SK-N-SH (cell line): ENCODE measurements at regions not wholly inside any gene's neighbourhood (a gene's known extent, or its start where the extent isn't known, plus 50 kb on each side); places are given as distances from the start of the nearest gene placed in this dataset.
A peak's percentile ranks its signal among the peaks of the same experiment; 100 is the strongest.

ENCODE experiments used
- CTCF ChIA-PET: fragments of 300-600, 350-600 bp; formaldehyde crosslinking; extraction: SDS; loops from one replicate; lab custom pipeline; 2021; lab: Yijun Ruan, JAX
- POLR2A ChIA-PET: fragments of 350-600 bp; sonication (Branson Sonifier 250); formaldehyde crosslinking; extraction: SDS; loops from one replicate; lab custom pipeline; 2020; ENCODE audit warnings: antibody characterized with exemption, inconsistent platforms; lab: Yijun Ruan, JAX
- DNase-seq: peaks from one replicate; pipeline ENCODE4 v3.0.0; 2012
- H2AFZ ChIP-seq: fragments of 200-600 bp; sonication (generic); 2 replicates; pipeline ENCODE4 v1.8.1; 2016; ENCODE audit warnings: antibody characterized with exemption, mild to moderate bottlenecking, low read depth
- H3F3A ChIP-seq: fragments of 200-600 bp; sonication (generic); replicated peaks from 2 replicates; pipeline ENCODE3; 2016; ENCODE audit warnings: antibody characterized with exemption, mild to moderate bottlenecking; ENCODE audit not compliant: insufficient read depth
- H3K27ac ChIP-seq, 2 experiments: fragments of 200-500 bp in 1 of 2; fragments of 200-600 bp in 1 of 2; sonication (Bioruptor generic) in 1 of 2; sonication (generic), shearing (Covaris generic) in 1 of 2; 2 replicates each; pipeline versions ENCODE4 v1.5.1 to v1.6.1; 2014 to 2016; ENCODE audit warnings: low read depth in 2 of 2, inconsistent platforms in 1 of 2, low read length in 1 of 2, mild to moderate bottlenecking in 1 of 2, mixed read lengths in 1 of 2
- H3K27me3 ChIP-seq: fragments of 200-600 bp; sonication (generic), shearing (Covaris generic); 2 replicates; pipeline ENCODE4 v1.6.1; 2016; ENCODE audit warnings: mixed run types; ENCODE audit not compliant: insufficient read depth
- H3K36me3 ChIP-seq, 2 experiments: fragments of 200-500 bp in 1 of 2; fragments of 200-600 bp in 1 of 2; sonication (Bioruptor generic) in 1 of 2; sonication (generic) in 1 of 2; replicated peaks in 1 of 2; 2 replicates each; pipeline versions ENCODE3 to v1.5.1; 2014 to 2016; ENCODE audit warnings: low read length in 1 of 2, mild to moderate bottlenecking in 1 of 2; ENCODE audit not compliant: insufficient read depth in 2 of 2, control insufficient read depth in 1 of 2
- H3K4me1 ChIP-seq, 2 experiments: fragments of 200-500 bp in 1 of 2; fragments of 200-600 bp in 1 of 2; sonication (Bioruptor generic) in 1 of 2; sonication (generic), shearing (Covaris generic) in 1 of 2; 2 replicates each; pipeline versions ENCODE4 v1.5.1 to v1.6.1; 2014 to 2016; ENCODE audit warnings: low read depth in 1 of 2, low read length in 1 of 2, mixed run types in 1 of 2; ENCODE audit not compliant: insufficient read depth in 2 of 2, control insufficient read depth in 1 of 2
- H3K4me2 ChIP-seq: fragments of 200-600 bp; sonication (generic), shearing (Covaris generic); 2 replicates; pipeline ENCODE4 v1.6.1; 2017; ENCODE audit warnings: mixed run types
- H3K4me3 ChIP-seq, 2 experiments: fragments of 200-500 bp in 1 of 2; fragments of 200-600 bp in 1 of 2; sonication (Bioruptor generic) in 1 of 2; sonication (generic), shearing (Covaris generic) in 1 of 2; 2 replicates each; pipeline versions ENCODE4 v1.5.1 to v1.8.1; 2014 to 2016; ENCODE audit warnings: low read depth in 2 of 2, inconsistent platforms in 1 of 2, low read length in 1 of 2, mild to moderate bottlenecking in 1 of 2, mixed read lengths in 1 of 2, moderate library complexity in 1 of 2
- H3K79me2 ChIP-seq: fragments of 200-600 bp; sonication (generic); 2 replicates; pipeline ENCODE4 v1.8.1; 2017; ENCODE audit warnings: mild to moderate bottlenecking; ENCODE audit not compliant: insufficient read depth
- H3K9ac ChIP-seq: fragments of 200-600 bp; sonication (generic); 2 replicates; pipeline ENCODE4 v1.6.1; 2017; ENCODE audit warnings: mixed run types
- H3K9me2 ChIP-seq: fragments of 200-600 bp; sonication (generic); 2 replicates; pipeline ENCODE4 v1.6.1; 2017; ENCODE audit warnings: mixed run types
- H3K9me3 ChIP-seq: fragments of 200-600 bp; sonication (generic); 2 replicates; pipeline ENCODE4 v1.6.1; 2017; ENCODE audit warnings: mixed run types, mild to moderate bottlenecking, moderate library complexity
- H4K20me1 ChIP-seq: fragments of 200-600 bp; sonication (generic); 2 replicates; pipeline ENCODE4 v1.6.1; 2017; ENCODE audit warnings: mild to moderate bottlenecking, mixed run types; ENCODE audit not compliant: insufficient read depth
- CHD2 ChIP-seq: fragments of 150-350 bp; IDR thresholded peaks from 2 replicates; pipeline ENCODE4 v1.6.1; 2018; ENCODE audit warnings: low read length; ENCODE audit not compliant: partially characterized antibody
- ELF1 ChIP-seq: IDR thresholded peaks from 2 replicates; pipeline ENCODE4 v1.4.0; 2012
- EP300 ChIP-seq, 2 experiments: IDR thresholded peaks; 2 replicates each; pipeline versions ENCODE4 v1.4.0 to v1.6.1; 2012; ENCODE audit warnings: borderline replicate concordance in 1 of 2, low read depth in 1 of 2, low read length in 1 of 2
- FOXJ3 ChIP-seq: sonication (generic); formaldehyde crosslinking; IDR thresholded peaks from 2 replicates; pipeline ENCODE4 v1.5.1; 2020; ENCODE audit warnings: mild to moderate bottlenecking, missing genetic modification reagents
- GABPA ChIP-seq: IDR thresholded peaks from 2 replicates; pipeline ENCODE4 v1.4.0; 2012; ENCODE audit warnings: low read depth, mild to moderate bottlenecking
- JUND ChIP-seq: IDR thresholded peaks from 2 replicates; pipeline ENCODE4 v1.4.0; 2012
- MEF2A ChIP-seq: IDR thresholded peaks from 2 replicates; pipeline ENCODE4 v1.4.0; 2012; ENCODE audit warnings: low read depth, borderline replicate concordance
- NFIC ChIP-seq: IDR thresholded peaks from 2 replicates; pipeline ENCODE4 v1.4.0; 2012; ENCODE audit warnings: borderline replicate concordance
- NRF1 ChIP-seq: IDR thresholded peaks from 2 replicates; pipeline ENCODE4 v1.6.1; 2012; ENCODE audit warnings: low read depth, mild to moderate bottlenecking, low read length
- PBX3 ChIP-seq: IDR thresholded peaks from 2 replicates; pipeline ENCODE4; 2012
- POLR2AphosphoS5 ChIP-seq: IDR thresholded peaks from 2 replicates; pipeline ENCODE4 v1.6.1; 2012; ENCODE audit warnings: low read depth, low read length
- RCOR1 ChIP-seq: fragments of 150-350 bp; IDR thresholded peaks from 2 replicates; pipeline ENCODE4 v1.6.1; 2017; ENCODE audit warnings: antibody characterized with exemption, low read length
- REST ChIP-seq: IDR thresholded peaks from 2 replicates; pipeline ENCODE4 v1.6.1; 2012; ENCODE audit warnings: mild to moderate bottlenecking, low read depth, low read length, moderate library complexity
- RFX5 ChIP-seq: IDR thresholded peaks from 2 replicates; pipeline ENCODE4 v1.6.1; 2012; ENCODE audit warnings: mild to moderate bottlenecking, improper control_type of control experiment, low read length
- RXRA ChIP-seq: IDR thresholded peaks from 2 replicates; pipeline ENCODE4 v1.4.0; 2012; ENCODE audit warnings: low read depth, mild to moderate bottlenecking, borderline replicate concordance
- SMC3 ChIP-seq: IDR thresholded peaks from 2 replicates; pipeline ENCODE4 v1.6.1; 2012; ENCODE audit warnings: low read depth, low read length, improper control_type of control experiment
- TAF1 ChIP-seq: IDR thresholded peaks from 2 replicates; pipeline ENCODE4 v1.6.1; 2012; ENCODE audit warnings: low read depth, mild to moderate bottlenecking, low read length, moderate library complexity, borderline replicate concordance
- TCF12 ChIP-seq: IDR thresholded peaks from 2 replicates; pipeline ENCODE4 v1.4.0; 2012
- YY1 ChIP-seq: IDR thresholded peaks from 2 replicates; pipeline ENCODE4 v1.4.0; 2012; ENCODE audit warnings: low read depth, mild to moderate bottlenecking
- WGBS: methylation state at CpG from one replicate; pipeline ENCODE4 v1.1.6; 2017; ENCODE audit warnings: low lambda C conversion rate; 5-methylcytosine and 5-hydroxymethylcytosine counted together

- CTCF ChIA-PET, result interaction anchor here (0.5 to 2.1 kb wide), 10 partner anchors 10 to 838 kb away, joined by 3 to 16 read pairs (median 4); partner anchors contain the start of gene TRIB2
- POLR2A ChIA-PET, result interaction anchor here (1.4 kb wide), 1 partner anchor 549 kb away, joined by 5 read pairs; the partner anchor contains the start of gene TRIB2
- Histone ChIP-seq H3K9me2 (no peaks in the 10 kb centered on the region), H2AFZ (no peak overlapping the region), H3F3A (no peaks in the 10 kb centered on the region), H3K9me3 (no peaks in the 10 kb centered on the region), H3K27ac (peak overlapping the region in 1 of 2 experiments; percentile 73; a peak in 1 of 4 replicates), H3K4me3 (no peak overlapping the region), H4K20me1 (no peaks in the 10 kb centered on the region), H3K36me3 (no peaks in the 10 kb centered on the region), H3K27me3 (no peaks in the 10 kb centered on the region), H3K79me2 (no peaks in the 10 kb centered on the region), H3K4me2 (no peak overlapping the region), H3K4me1 (peaks cover 22 to 40% of the 10 kb centered on the region in 2 experiments; a peak in 2 of 4 replicates), H3K9ac (no peak overlapping the region)
- WGBS, result 68% methylated on average over 6 of the region's 6 CpGs
- no peak for DNase-seq
- no peak for TF ChIP-seq SMC3
- no peak for TF ChIP-seq RFX5
- no peak for TF ChIP-seq GABPA
- no peak for TF ChIP-seq NRF1
- no peak for TF ChIP-seq FOXJ3 (CRISPR knock-in tag)
- TF ChIP-seq YY1, result no peak
- no peak for TF ChIP-seq MEF2A
- no peak for TF ChIP-seq TCF12
- no peak for TF ChIP-seq RCOR1
- TF ChIP-seq ELF1, result no peak
- TF ChIP-seq NFIC, result no peak
- TF ChIP-seq RXRA, result no peak
- no peak for TF ChIP-seq JUND
- no peak for TF ChIP-seq CHD2
- no peak for TF ChIP-seq REST
These were observed 421.9 kb downstream of the LPIN1 start for GRCh38 chr2:12168354-12168753.

- H3K27me3 ChIP-seq, result no peaks in the 10 kb centered on the region
- H3K4me2 ChIP-seq, result peak overlapping the region; percentile 23; the same call in 1 of the 2 replicates
- H2AFZ ChIP-seq, result no peak overlapping the region
- H3K4me3 ChIP-seq, result no peak overlapping the region
- no peaks in the 10 kb centered on the region for H3K36me3 ChIP-seq
- H3K27ac ChIP-seq, result peak overlapping the region in 1 of 2 experiments; percentile 73; a peak in 2 of 4 replicates
- no peaks in the 10 kb centered on the region for H3F3A ChIP-seq
- 0 out of 2 replicates have a peak overlapping the region, but pooled peaks have one; percentile 29 for H3K9ac ChIP-seq
- TF ChIP-seq POLR2AphosphoS5, result no peak
- peak in 1 of 2 experiments; percentile 16; a peak in 1 of 4 replicates for TF ChIP-seq EP300 (IDR thresholded peaks at IDR 0.05; ENCODE audit: borderline replicate concordance in 1 of 2, low read depth in 1 of 2, low read length in 1 of 2)
- no peak for TF ChIP-seq PBX3
- no peak for TF ChIP-seq TAF1
- TF ChIP-seq, all 33 proteins: peak for 1
- ChIA-PET CTCF (interaction anchor here (0.5 to 2.1 kb wide), 12 partner anchors 11 to 838 kb away, joined by 3 to 16 read pairs (median 3); partner anchors contain the start of gene TRIB2), POLR2A (interaction anchor here (1.4 kb wide), 1 partner anchor 548 kb away, joined by 5 read pairs; the partner anchor contains the start of gene TRIB2)
- peaks cover 25 to 37% of the 10 kb centered on the region in 2 experiments; a peak in 2 of 4 replicates for H3K4me1 ChIP-seq
- no peaks in the 10 kb centered on the region for H3K9me3 ChIP-seq
- DNase-seq, result no peak
- 68% methylated on average over 4 of the region's 4 CpGs for WGBS
- no peaks in the 10 kb centered on the region for H3K79me2 ChIP-seq
- H3K9me2 ChIP-seq, result no peaks in the 10 kb centered on the region
- no peaks in the 10 kb centered on the region for H4K20me1 ChIP-seq
These were observed 422.5 kb downstream of the LPIN1 start for GRCh38 chr2:12168791-12169388.
